ENCODE measurements at regions not wholly inside any gene's neighbourhood (a gene's known extent, or its start where the extent isn't known, plus 50 kb on each side); places are given as distances from the start of the nearest gene placed in this dataset.

DNA sequence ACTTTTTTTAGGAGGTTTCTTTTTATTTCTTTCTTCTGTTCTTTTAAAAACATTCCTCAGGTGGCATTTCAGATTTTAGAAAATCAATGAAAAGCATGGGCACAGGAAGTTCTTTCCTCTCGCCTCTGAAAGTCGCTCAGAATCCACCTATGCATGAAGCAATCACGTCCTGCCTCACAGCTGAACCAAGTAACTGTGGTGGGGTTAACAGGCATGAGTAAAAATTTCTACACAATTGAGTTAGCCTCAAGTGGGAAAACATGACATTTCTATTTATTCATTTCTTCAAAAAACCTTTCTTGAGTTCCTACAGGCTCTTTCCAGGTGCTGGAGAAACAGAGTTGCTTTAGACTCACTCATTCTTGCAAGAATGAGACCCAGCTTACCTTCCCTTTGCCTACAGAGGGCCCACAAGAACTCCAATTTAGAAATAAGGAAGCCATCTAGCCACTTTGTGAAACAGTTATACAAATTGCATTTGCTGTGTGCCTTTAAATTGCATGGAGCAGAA lies 508.9 kb upstream of the PKN2 start:
- Histone ChIP-seq H3K4me3 (ENCODE audit: low read length) (no peak overlapping the region), H3K4me1 (ENCODE audit: low read length) (no peaks in the 10 kb centered on the region), H3K27ac (ENCODE audit: low read length) (no peak overlapping the region), H3K27me3 (replicated peaks; ENCODE audit: insufficient read depth, low read length) (no peaks in the 10 kb centered on the region), H3K9ac (ENCODE audit: low read length) (no peak overlapping the region), H3K36me3 (replicated peaks; ENCODE audit: insufficient read depth, low read length) (no peaks in the 10 kb centered on the region), H3K4me2 (ENCODE audit: low read depth, low read length) (no peak overlapping the region), H3K9me3 (replicated peaks; ENCODE audit: insufficient read depth, low read length) (no peaks in the 10 kb centered on the region), H3F3A (ENCODE audit: insufficient read depth, low read length) (no peaks in the 10 kb centered on the region), H3K9me2 (replicated peaks; ENCODE audit: insufficient read depth, low read length) (no peaks in the 10 kb centered on the region), H2AFZ (ENCODE audit: low read length) (no peak overlapping the region), H3K79me2 (ENCODE audit: low read length) (no peaks in the 10 kb centered on the region), H4K20me1 (ENCODE audit: insufficient read depth, low read length) (no peaks in the 10 kb centered on the region)
- DNase-seq, result no peak
- TF ChIP-seq EZH2 (optimal IDR thresholded peaks at IDR 0.05; ENCODE audit: low read depth, low read length), result no peak
- TF ChIP-seq EZH2phosphoT487 (IDR thresholded peaks at IDR 0.05; ENCODE audit: low read length), result no peak
- TF ChIP-seq, protein P1, sequence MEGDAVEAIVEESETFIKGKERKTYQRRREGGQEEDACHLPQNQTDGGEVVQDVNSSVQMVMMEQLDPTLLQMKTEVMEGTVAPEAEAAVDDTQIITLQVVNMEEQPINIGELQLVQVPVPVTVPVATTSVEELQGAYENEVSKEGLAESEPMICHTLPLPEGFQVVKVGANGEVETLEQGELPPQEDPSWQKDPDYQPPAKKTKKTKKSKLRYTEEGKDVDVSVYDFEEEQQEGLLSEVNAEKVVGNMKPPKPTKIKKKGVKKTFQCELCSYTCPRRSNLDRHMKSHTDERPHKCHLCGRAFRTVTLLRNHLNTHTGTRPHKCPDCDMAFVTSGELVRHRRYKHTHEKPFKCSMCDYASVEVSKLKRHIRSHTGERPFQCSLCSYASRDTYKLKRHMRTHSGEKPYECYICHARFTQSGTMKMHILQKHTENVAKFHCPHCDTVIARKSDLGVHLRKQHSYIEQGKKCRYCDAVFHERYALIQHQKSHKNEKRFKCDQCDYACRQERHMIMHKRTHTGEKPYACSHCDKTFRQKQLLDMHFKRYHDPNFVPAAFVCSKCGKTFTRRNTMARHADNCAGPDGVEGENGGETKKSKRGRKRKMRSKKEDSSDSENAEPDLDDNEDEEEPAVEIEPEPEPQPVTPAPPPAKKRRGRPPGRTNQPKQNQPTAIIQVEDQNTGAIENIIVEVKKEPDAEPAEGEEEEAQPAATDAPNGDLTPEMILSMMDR (IDR thresholded peaks at IDR 0.05; ENCODE audit: low read length), result no peak

DNA sequence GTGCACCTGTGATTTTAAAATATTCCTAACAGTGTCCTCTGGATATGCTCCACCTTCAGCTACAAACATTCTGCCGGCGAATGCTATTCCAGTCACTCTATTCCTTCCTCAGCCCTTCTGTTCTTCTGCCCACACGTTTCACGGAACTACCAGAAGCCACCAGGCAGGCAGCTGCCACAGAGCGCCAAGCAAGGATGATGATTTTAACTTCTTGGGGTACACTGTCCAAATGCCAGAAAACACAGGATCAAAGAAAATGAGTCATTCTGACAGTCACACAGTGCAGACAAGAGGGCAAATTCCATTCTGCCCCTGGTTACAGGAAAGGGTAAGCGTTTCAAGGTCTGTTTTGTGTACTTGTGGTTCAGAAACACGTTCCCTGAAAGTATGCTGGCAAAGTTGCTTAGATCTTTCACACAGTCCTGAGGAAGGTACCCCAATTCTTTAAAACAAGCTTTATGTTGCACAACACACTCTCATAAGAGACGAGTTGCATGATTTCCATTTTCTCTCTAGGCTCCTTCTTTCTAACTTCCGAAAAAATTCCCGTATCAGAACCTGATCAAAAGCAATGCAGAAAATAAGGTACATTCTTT lies 508.3 kb upstream of the PKN2 start:
- no peaks in the 10 kb centered on the region for H3K9me2 ChIP-seq (replicated peaks; ENCODE audit: insufficient read depth, low read length)
- no peaks in the 10 kb centered on the region for H3K79me2 ChIP-seq (ENCODE audit: low read length)
- TF ChIP-seq, protein P1 (IDR thresholded peaks at IDR 0.05; ENCODE audit: low read length), result no peak
- no peak for TF ChIP-seq EZH2phosphoT487 (IDR thresholded peaks at IDR 0.05; ENCODE audit: low read length)
- TF ChIP-seq EZH2 (optimal IDR thresholded peaks at IDR 0.05; ENCODE audit: low read depth, low read length), result no peak
- no peaks in the 10 kb centered on the region for H3K27me3 ChIP-seq (replicated peaks; ENCODE audit: insufficient read depth, low read length)
- H3K4me1 ChIP-seq (ENCODE audit: low read length), result no peaks in the 10 kb centered on the region
- H3K36me3 ChIP-seq (replicated peaks; ENCODE audit: insufficient read depth, low read length), result no peaks in the 10 kb centered on the region
- H3F3A ChIP-seq (ENCODE audit: insufficient read depth, low read length), result no peaks in the 10 kb centered on the region
- H3K9ac ChIP-seq (ENCODE audit: low read length), result no peak overlapping the region
- no peaks in the 10 kb centered on the region for H4K20me1 ChIP-seq (ENCODE audit: insufficient read depth, low read length)
- H3K9me3 ChIP-seq (replicated peaks; ENCODE audit: insufficient read depth, low read length), result no peaks in the 10 kb centered on the region
- DNase-seq, result no peak
- H3K4me3 ChIP-seq (ENCODE audit: low read length), result no peak overlapping the region
- H2AFZ ChIP-seq (ENCODE audit: low read length), result no peak overlapping the region
- H3K27ac ChIP-seq (ENCODE audit: low read length), result no peak overlapping the region
- no peak overlapping the region for H3K4me2 ChIP-seq (ENCODE audit: low read depth, low read length)

DNA sequence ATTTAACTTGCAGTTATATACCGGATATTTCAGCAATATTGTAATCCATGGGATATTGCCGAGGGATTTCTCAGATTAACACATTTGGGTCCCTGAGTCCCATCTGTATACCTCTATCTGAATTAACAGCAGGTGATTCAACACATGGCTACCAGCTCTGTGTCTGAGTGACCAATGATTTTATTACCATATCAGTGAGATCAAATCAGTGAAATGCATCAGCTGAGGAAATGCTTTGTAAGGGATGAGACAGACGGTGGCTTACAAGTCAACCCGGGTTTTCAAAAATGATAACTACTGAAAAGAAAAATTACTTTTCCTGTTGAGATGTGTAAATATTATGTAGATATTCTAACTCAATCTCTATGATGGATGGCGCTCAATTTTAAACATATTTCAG lies 504.1 kb upstream of the PKN2 start:
- no peak for TF ChIP-seq EZH2 (optimal IDR thresholded peaks at IDR 0.05; ENCODE audit: low read depth, low read length)
- no peak for TF ChIP-seq EZH2phosphoT487 (IDR thresholded peaks at IDR 0.05; ENCODE audit: low read length)
- TF ChIP-seq, protein P1 (IDR thresholded peaks at IDR 0.05; ENCODE audit: low read length), result no peak
- Histone ChIP-seq H3K27ac (ENCODE audit: low read length) (no peak overlapping the region), H3K36me3 (replicated peaks; ENCODE audit: insufficient read depth, low read length) (no peaks in the 10 kb centered on the region), H4K20me1 (ENCODE audit: insufficient read depth, low read length) (no peaks in the 10 kb centered on the region), H3K27me3 (replicated peaks; ENCODE audit: insufficient read depth, low read length) (no peaks in the 10 kb centered on the region), H2AFZ (ENCODE audit: low read length) (no peak overlapping the region), H3K9me3 (replicated peaks; ENCODE audit: insufficient read depth, low read length) (no peaks in the 10 kb centered on the region), H3F3A (ENCODE audit: insufficient read depth, low read length) (no peaks in the 10 kb centered on the region), H3K9ac (ENCODE audit: low read length) (no peak overlapping the region), H3K4me1 (ENCODE audit: low read length) (no peaks in the 10 kb centered on the region), H3K9me2 (replicated peaks; ENCODE audit: insufficient read depth, low read length) (no peaks in the 10 kb centered on the region), H3K4me2 (ENCODE audit: low read depth, low read length) (no peak overlapping the region), H3K79me2 (ENCODE audit: low read length) (no peaks in the 10 kb centered on the region), H3K4me3 (ENCODE audit: low read length) (no peak overlapping the region)
- no peak for DNase-seq
